ENCODE measurements at regions not wholly inside any gene's neighbourhood (a gene's known extent, or its start where the extent isn't known, plus 50 kb on each side); places are given as distances from the start of the nearest gene placed in this dataset.

GRCh38 chr5:2454876-2455275 lies 296.6 kb downstream of the IRX2 start:
- TF ChIP-seq CTCF (IDR thresholded peaks at IDR 0.05; ENCODE audit: extremely low read depth in 1 of 2, insufficient read depth in 1 of 2, low read depth in 1 of 2, low read length in 2 of 2) (no peak), POLR2AphosphoS5 (IDR thresholded peaks at IDR 0.05; ENCODE audit: insufficient read depth, low read depth, low read length) (no peak)

Measured in endothelial cell of umbilical vein (primary cell).